ENCODE measurements at regions not wholly inside any gene's neighbourhood (a gene's known extent, or its start where the extent isn't known, plus 50 kb on each side); places are given as distances from the start of the nearest gene placed in this dataset.

GRCh38 chr16:35370617-35371016, 1911.2 kb downstream of the TP53TG3F start:
- dilution Hi-C loops (cut with MboI; ENCODE audit: extremely low pct_ligation_motif_present, low sequenced_read_pairs) = no loop called here
- TF ChIP-seq CTCF (optimal IDR thresholded peaks at IDR 0.05 in 1 of 3, IDR thresholded peaks at IDR 0.05 in 1 of 3, conservative IDR thresholded peaks at IDR 0.05 in 1 of 3; ENCODE audit: extremely low read depth in 1 of 3, insufficient read depth in 2 of 3, low read length in 3 of 3) (no peak), EZH2 (IDR thresholded peaks at IDR 0.05; ENCODE audit: low read length) (no peak)
- FAIRE-seq (no peak), DNase-seq (ENCODE audit: low read depth, low spot score) (peak; percentile 77)
- H3K4me1 ChIP-seq (ENCODE audit: control insufficient read depth, extremely low read depth, insufficient read depth, low read length) = peaks cover 40% of the 10 kb centered on the region
- H3K36me3 ChIP-seq (ENCODE audit: control insufficient read depth in 2 of 2, extremely low read depth in 1 of 2, insufficient read depth in 2 of 2, low read length in 2 of 2) = no peaks in the 10 kb centered on the region
- no peaks in the 10 kb centered on the region for H4K20me1 ChIP-seq (ENCODE audit: control insufficient read depth, extremely low read depth, insufficient read depth, low read length)
- H3K9me1 ChIP-seq (ENCODE audit: control insufficient read depth, extremely low read depth, insufficient read depth, low read length) = no peaks in the 10 kb centered on the region
- no peak overlapping the region for H3K4me3 ChIP-seq (ENCODE audit: control insufficient read depth in 2 of 3, extremely low read depth in 1 of 3, insufficient read depth in 2 of 3, low read depth in 1 of 3, low read length in 3 of 3)
- no peaks in the 10 kb centered on the region for H3K79me2 ChIP-seq (ENCODE audit: control insufficient read depth, insufficient read depth, low read length)
- no peaks in the 10 kb centered on the region for H3K27me3 ChIP-seq (ENCODE audit: control insufficient read depth, extremely low read depth, insufficient read depth, low read length)
- H2AFZ ChIP-seq (ENCODE audit: control insufficient read depth, low read length) = no peak overlapping the region
- no peaks in the 10 kb centered on the region for H3K9me3 ChIP-seq (ENCODE audit: control insufficient read depth, low read depth, low read length)
- H3K27ac ChIP-seq (ENCODE audit: control insufficient read depth, insufficient read depth, low read length) = no peak overlapping the region
- peak overlapping the region; percentile 39 for H3K4me2 ChIP-seq (ENCODE audit: control insufficient read depth, extremely low read depth, insufficient read depth, low read depth, low read length)
- H3K9ac ChIP-seq (ENCODE audit: control insufficient read depth, extremely low read depth, insufficient read depth, low read length) = no peak overlapping the region

GRCh38 chr16:35377142-35377541, 1917.7 kb downstream of the TP53TG3F start:
- Histone ChIP-seq H3K9ac (ENCODE audit: control insufficient read depth, extremely low read depth, insufficient read depth, low read length) (no peak overlapping the region), H3K9me3 (ENCODE audit: control insufficient read depth, low read depth, low read length) (no peaks in the 10 kb centered on the region), H4K20me1 (ENCODE audit: control insufficient read depth, extremely low read depth, insufficient read depth, low read length) (no peaks in the 10 kb centered on the region), H3K4me1 (ENCODE audit: control insufficient read depth, extremely low read depth, insufficient read depth, low read length) (no peaks in the 10 kb centered on the region), H3K27me3 (ENCODE audit: control insufficient read depth, extremely low read depth, insufficient read depth, low read length) (no peaks in the 10 kb centered on the region), H3K36me3 (ENCODE audit: control insufficient read depth in 2 of 2, extremely low read depth in 1 of 2, insufficient read depth in 2 of 2, low read length in 2 of 2) (no peaks in the 10 kb centered on the region), H2AFZ (ENCODE audit: control insufficient read depth, low read length) (no peak overlapping the region), H3K9me1 (ENCODE audit: control insufficient read depth, extremely low read depth, insufficient read depth, low read length) (no peaks in the 10 kb centered on the region), H3K79me2 (ENCODE audit: control insufficient read depth, insufficient read depth, low read length) (no peaks in the 10 kb centered on the region), H3K27ac (ENCODE audit: control insufficient read depth, insufficient read depth, low read length) (no peak overlapping the region), H3K4me3 (ENCODE audit: control insufficient read depth in 2 of 3, extremely low read depth in 1 of 3, insufficient read depth in 2 of 3, low read depth in 1 of 3, low read length in 3 of 3) (no peak overlapping the region), H3K4me2 (ENCODE audit: control insufficient read depth, extremely low read depth, insufficient read depth, low read depth, low read length) (no peak overlapping the region)
- dilution Hi-C loops (cut with MboI; ENCODE audit: extremely low pct_ligation_motif_present, low sequenced_read_pairs) = no loop called here
- no peak for FAIRE-seq
- DNase-seq (ENCODE audit: low read depth, low spot score) = no peak
- TF ChIP-seq CTCF (optimal IDR thresholded peaks at IDR 0.05 in 1 of 3, IDR thresholded peaks at IDR 0.05 in 1 of 3, conservative IDR thresholded peaks at IDR 0.05 in 1 of 3; ENCODE audit: extremely low read depth in 1 of 3, insufficient read depth in 2 of 3, low read length in 3 of 3) (no peak), EZH2 (IDR thresholded peaks at IDR 0.05; ENCODE audit: low read length) (no peak)

Data from keratinocyte (primary cell).